ENCODE measurements at regions not wholly inside any gene's neighbourhood (a gene's known extent, or its start where the extent isn't known, plus 50 kb on each side); places are given as distances from the start of the nearest gene placed in this dataset.

DNA sequence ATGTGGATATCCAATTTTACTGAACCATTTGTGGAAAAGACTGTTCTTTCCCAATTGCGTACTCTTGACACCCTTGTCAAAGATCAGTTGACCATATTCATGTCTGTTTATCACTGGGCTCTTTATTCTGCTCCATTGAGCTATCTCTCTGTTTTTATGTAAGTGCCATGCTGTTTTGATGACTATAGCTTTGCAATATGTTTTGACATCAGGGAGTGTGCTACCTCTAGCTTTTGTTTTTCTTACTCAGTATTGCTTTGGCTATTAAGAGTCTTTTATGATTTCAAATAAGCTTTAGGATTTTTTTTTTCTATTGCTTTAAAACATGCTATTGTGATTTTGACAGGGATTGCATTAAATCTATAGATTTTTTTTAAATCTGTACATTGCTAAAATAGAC is 194.3 kb downstream of the SNAPC1 start:
- no peak overlapping the region for H3K27ac ChIP-seq
- H3K4me1 ChIP-seq, result no peaks in the 10 kb centered on the region
- peaks cover 0 to 6% of the 10 kb centered on the region in 2 donors for H3K9me3 ChIP-seq
- no peak for DNase-seq (ENCODE audit: low spot score in 2 of 2)
- no peak overlapping the region for H3K4me3 ChIP-seq
- intact Hi-C loops (cut with DNase I), result no loop called here
- no peaks in the 10 kb centered on the region for H3K27me3 ChIP-seq
- TF ChIP-seq, protein P1, sequence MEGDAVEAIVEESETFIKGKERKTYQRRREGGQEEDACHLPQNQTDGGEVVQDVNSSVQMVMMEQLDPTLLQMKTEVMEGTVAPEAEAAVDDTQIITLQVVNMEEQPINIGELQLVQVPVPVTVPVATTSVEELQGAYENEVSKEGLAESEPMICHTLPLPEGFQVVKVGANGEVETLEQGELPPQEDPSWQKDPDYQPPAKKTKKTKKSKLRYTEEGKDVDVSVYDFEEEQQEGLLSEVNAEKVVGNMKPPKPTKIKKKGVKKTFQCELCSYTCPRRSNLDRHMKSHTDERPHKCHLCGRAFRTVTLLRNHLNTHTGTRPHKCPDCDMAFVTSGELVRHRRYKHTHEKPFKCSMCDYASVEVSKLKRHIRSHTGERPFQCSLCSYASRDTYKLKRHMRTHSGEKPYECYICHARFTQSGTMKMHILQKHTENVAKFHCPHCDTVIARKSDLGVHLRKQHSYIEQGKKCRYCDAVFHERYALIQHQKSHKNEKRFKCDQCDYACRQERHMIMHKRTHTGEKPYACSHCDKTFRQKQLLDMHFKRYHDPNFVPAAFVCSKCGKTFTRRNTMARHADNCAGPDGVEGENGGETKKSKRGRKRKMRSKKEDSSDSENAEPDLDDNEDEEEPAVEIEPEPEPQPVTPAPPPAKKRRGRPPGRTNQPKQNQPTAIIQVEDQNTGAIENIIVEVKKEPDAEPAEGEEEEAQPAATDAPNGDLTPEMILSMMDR (IDR thresholded peaks at IDR 0.05), result no peak
- H3K36me3 ChIP-seq, result no peaks in the 10 kb centered on the region

- H3K4me3 ChIP-seq, result no peak overlapping the region
- no peak for DNase-seq (ENCODE audit: low spot score in 2 of 2)
- H3K4me1 ChIP-seq, result no peaks in the 10 kb centered on the region
- no peaks in the 10 kb centered on the region for H3K27me3 ChIP-seq
- H3K9me3 ChIP-seq, result peaks cover 0 to 6% of the 10 kb centered on the region in 2 donors
- no peak overlapping the region for H3K27ac ChIP-seq
- H3K36me3 ChIP-seq, result no peaks in the 10 kb centered on the region
- TF ChIP-seq, protein P1 (IDR thresholded peaks at IDR 0.05), result no peak
- intact Hi-C loops (cut with DNase I), result no loop called here
Measured at GRCh38 chr14:61959348-61959747, 197.1 kb downstream of the SNAPC1 start.

DNA sequence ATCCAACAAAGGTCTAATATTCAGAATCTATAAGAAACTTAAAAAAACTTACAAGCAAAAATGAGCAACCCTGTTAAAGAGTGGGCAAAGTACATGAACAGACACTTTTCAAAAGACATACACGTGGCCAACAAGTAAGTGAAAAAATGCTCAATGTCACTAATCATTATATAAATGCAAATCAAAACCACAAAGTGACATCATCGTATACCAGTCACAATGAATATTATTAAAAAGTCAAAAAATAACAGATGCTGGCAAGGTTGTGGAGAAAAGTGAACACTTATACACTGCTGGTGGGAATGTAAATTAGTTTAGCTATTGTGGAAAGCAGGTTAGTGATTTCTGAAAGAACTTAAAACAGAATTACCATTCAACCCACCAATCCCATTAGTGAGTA is 199.1 kb downstream of the SNAPC1 start:
- H3K27ac ChIP-seq, result no peak overlapping the region
- no peaks in the 10 kb centered on the region for H3K4me1 ChIP-seq
- H3K27me3 ChIP-seq, result no peaks in the 10 kb centered on the region
- H3K9me3 ChIP-seq, result peaks cover 0 to 3% of the 10 kb centered on the region in 2 donors
- no peak for DNase-seq (ENCODE audit: low spot score in 2 of 2)
- TF ChIP-seq, protein P1 (IDR thresholded peaks at IDR 0.05), result no peak
- no peak overlapping the region for H3K4me3 ChIP-seq
- intact Hi-C loops (cut with DNase I), result no loop called here
- no peaks in the 10 kb centered on the region for H3K36me3 ChIP-seq

DNA sequence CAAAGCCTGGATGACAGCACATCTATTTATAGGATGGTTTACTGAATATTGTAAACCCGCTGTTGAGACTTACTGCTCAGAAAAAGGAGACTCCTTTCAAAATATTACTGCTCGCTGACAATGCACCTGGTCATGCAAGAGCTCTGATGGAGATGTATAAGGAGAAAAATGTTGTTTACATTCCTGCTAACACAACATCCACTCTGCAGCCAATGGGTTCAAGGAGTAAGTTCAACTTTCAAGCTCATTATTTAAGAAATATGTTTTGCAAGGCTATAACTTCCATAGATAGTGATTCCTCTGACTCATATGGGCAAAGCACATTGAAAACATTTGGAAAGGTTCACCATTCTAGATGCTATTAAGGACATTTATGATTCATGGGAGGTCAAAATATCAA is 201.7 kb downstream of the SNAPC1 start:
- H3K9me3 ChIP-seq, result no peaks in the 10 kb centered on the region
- DNase-seq (ENCODE audit: low spot score in 2 of 2), result no peak
- H3K4me3 ChIP-seq, result no peak overlapping the region
- no peak overlapping the region for H3K27ac ChIP-seq
- no peaks in the 10 kb centered on the region for H3K4me1 ChIP-seq
- no peaks in the 10 kb centered on the region for H3K27me3 ChIP-seq
- TF ChIP-seq, protein P1 (IDR thresholded peaks at IDR 0.05), result no peak
- intact Hi-C loops (cut with DNase I), result no loop called here
- H3K36me3 ChIP-seq, result no peaks in the 10 kb centered on the region

DNA sequence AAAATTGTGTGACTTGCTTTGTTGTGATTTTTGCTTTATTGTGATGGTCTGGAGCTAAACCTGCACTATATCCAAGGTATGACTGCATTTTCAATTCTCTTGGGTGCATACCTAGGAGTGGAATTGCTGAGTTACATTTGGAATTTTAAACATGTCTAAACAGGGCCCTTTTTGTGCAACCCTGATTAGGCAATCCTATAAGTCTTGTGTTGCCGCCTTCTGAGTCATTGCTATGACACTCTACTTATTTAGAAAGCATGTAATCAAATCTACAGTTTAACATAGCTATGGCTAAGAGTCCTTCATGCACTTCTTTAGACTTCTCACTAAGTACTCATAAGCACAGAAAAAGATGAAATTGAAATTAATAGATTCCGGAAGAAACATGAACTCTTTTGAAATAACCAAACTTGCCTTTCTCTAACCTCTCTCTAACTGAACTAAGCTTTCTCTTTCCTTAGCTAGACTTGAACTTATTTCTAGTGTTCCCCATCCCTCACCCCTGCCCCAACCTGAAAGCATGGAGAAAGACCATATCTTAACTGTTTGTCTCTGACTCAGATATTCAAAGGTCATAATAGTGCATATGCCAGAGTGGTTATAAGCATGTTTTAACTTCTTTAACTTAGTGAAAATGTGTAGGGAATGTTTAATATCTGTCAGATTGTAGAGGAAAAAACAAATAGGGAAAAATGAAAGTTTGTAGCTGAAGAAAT is 203.0 kb downstream of the SNAPC1 start:
- no peak overlapping the region for H3K27ac ChIP-seq

More for the DNA sequence above, 203.0 kb downstream of the SNAPC1 start:
- intact Hi-C loops (cut with DNase I), result no loop called here
- TF ChIP-seq, protein P1 (IDR thresholded peaks at IDR 0.05), result no peak
- DNase-seq (ENCODE audit: low spot score in 2 of 2), result no peak
- H3K4me1 ChIP-seq, result no peaks in the 10 kb centered on the region
- H3K27me3 ChIP-seq, result no peaks in the 10 kb centered on the region
- H3K4me3 ChIP-seq, result no peak overlapping the region
- H3K9me3 ChIP-seq, result no peaks in the 10 kb centered on the region
- H3K36me3 ChIP-seq, result no peaks in the 10 kb centered on the region
